Neural progenitor cell (in vitro differentiated cells): ENCODE measurements at regions not wholly inside any gene's neighbourhood (a gene's known extent, or its start where the extent isn't known, plus 50 kb on each side); places are given as distances from the start of the nearest gene placed in this dataset.

Experiments
- DNase-seq: peaks from one replicate; pipeline ENCODE4 v3.0.0-alpha.2; 2016; ENCODE audit warnings: low spot score
- H2AFZ ChIP-seq: fragments of 200-600 bp; sonication (generic); replicated peaks from 2 replicates; pipeline ENCODE4 v1.6.1; 2016; ENCODE audit warnings: antibody characterized with exemption
- H3F3A ChIP-seq: fragments of 200-600 bp; sonication (generic); 2 replicates; pipeline ENCODE4 v1.6.1; 2016; ENCODE audit warnings: antibody characterized with exemption, low read depth
- H3K27ac ChIP-seq: fragments of 200-600 bp; sonication (generic); 2 replicates; pipeline ENCODE4 v1.5.1; 2016; ENCODE audit warnings: mild to moderate bottlenecking
- H3K27me3 ChIP-seq: fragments of 200-600 bp; sonication (generic); 2 replicates; pipeline ENCODE4 v1.6.1; 2016; ENCODE audit warnings: mild to moderate bottlenecking, moderate library complexity
- H3K36me3 ChIP-seq: fragments of 200-600 bp; sonication (generic); 2 replicates; pipeline ENCODE4 v1.5.1; 2016
- H3K4me1 ChIP-seq: fragments of 200-600 bp; sonication (generic); 2 replicates; pipeline ENCODE4 v1.6.1; 2016; ENCODE audit warnings: mixed run types
- H3K4me2 ChIP-seq: fragments of 200-600 bp; sonication (generic); 2 replicates; pipeline ENCODE4 v1.6.1; 2016
- H3K4me3 ChIP-seq: fragments of 200-600 bp; sonication (generic); 2 replicates; pipeline ENCODE4 v1.5.1; 2016
- H3K79me2 ChIP-seq: fragments of 200-600 bp; sonication (generic); 2 replicates; pipeline ENCODE4 v1.6.1; 2016; ENCODE audit warnings: low read depth
- H3K9ac ChIP-seq: fragments of 200-600 bp; sonication (generic); 2 replicates; pipeline ENCODE4 v1.6.1; 2016
- H3K9me3 ChIP-seq: fragments of 200-600 bp; sonication (generic); 2 replicates; pipeline ENCODE4 v1.5.1; 2016; ENCODE audit warnings: low read depth
- H4K20me1 ChIP-seq: fragments of 200-600 bp; sonication (generic); 2 replicates; pipeline ENCODE4 v1.6.1; 2016; ENCODE audit warnings: low read depth
- H3K27ac Mint-ChIP-seq: 3 replicates; pipeline ENCODE4 v1.8.0; 2021; ENCODE audit warnings: mixed read lengths
- H3K27me3 Mint-ChIP-seq: 2 replicates; pipeline ENCODE4 v1.8.0; 2022; ENCODE audit warnings: low read depth, mild to moderate bottlenecking, inconsistent platforms, moderate library complexity, mixed read lengths; ENCODE audit not compliant: insufficient read depth
- H3K36me3 Mint-ChIP-seq: 3 replicates; pipeline ENCODE4 v1.8.0; 2021; ENCODE audit warnings: mixed read lengths
- H3K4me1 Mint-ChIP-seq: 3 replicates; pipeline ENCODE4 v1.8.0; 2021; ENCODE audit warnings: mixed read lengths
- H3K4me3 Mint-ChIP-seq: 3 replicates; pipeline ENCODE4 v1.8.0; 2021; ENCODE audit warnings: mild to moderate bottlenecking, moderate library complexity, mixed read lengths
- H3K9me3 Mint-ChIP-seq: 3 replicates; pipeline ENCODE4 v1.8.0; 2020; ENCODE audit warnings: mixed read lengths
- EZH2 ChIP-seq: fragments of 200-600 bp; sonication (generic); IDR thresholded peaks from 2 replicates; pipeline ENCODE4 v1.6.1; 2017; ENCODE audit warnings: antibody characterized with exemption, mild to moderate bottlenecking, moderate library complexity
- EZH2phosphoT487 ChIP-seq: fragments of 200-600 bp; sonication (generic); IDR thresholded peaks from 2 replicates; pipeline ENCODE4 v1.6.1; 2017; ENCODE audit warnings: antibody characterized with exemption
- TF ChIP-seq, protein P1 (sequence below): fragments of 200-600 bp; sonication (generic); IDR thresholded peaks from 2 replicates; pipeline ENCODE4 v1.5.1; 2017; ENCODE audit warnings: antibody characterized with exemption, mild to moderate bottlenecking

DNA sequence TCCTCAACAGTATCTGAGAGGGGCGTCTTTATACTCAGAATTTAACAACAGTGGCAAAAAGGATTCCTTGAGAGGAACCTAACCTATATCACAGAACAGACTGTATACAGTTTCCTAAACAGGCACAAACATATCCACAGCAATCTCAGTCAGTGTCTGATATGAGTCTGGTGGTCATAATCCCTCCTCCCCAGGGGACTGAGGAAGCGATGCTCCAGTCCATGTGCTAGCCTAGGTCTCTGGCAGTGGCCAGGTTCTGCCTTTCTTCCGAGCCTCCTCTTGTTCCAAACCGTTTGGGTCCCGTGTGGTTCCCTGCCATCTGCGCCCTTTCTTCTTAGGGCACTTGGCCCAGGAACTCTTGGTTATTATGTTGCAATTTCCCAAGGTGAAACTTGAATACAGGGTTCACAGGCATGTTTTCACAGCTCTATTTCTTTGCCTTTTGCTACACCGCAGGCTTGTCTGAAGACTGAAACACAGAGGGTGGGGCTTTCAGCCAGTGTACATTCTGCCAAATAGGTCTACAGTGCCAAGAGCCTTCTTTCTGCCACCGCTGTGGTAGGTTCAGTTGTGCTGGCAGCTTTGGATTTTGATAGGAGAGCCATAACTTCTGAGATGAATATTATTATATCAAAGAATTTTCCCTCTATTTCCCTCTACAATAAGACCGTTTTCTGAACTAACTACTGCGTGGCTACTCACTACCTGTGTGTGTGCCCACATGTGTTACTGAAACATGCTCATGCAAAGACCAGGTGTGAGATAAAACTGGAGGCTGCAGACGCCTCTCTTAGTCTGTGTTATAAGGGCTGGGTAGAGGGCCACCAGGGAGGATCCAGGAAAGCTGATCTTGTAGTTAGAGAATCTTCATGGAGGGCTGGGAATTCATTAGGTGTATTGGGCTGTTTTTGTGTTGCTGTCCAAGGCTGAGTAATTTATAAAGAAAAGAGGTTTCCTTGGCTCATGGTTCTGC is 75.0 kb upstream of the HAAO start:
- no peak overlapping the region for H3K27ac Mint-ChIP-seq

DNA sequence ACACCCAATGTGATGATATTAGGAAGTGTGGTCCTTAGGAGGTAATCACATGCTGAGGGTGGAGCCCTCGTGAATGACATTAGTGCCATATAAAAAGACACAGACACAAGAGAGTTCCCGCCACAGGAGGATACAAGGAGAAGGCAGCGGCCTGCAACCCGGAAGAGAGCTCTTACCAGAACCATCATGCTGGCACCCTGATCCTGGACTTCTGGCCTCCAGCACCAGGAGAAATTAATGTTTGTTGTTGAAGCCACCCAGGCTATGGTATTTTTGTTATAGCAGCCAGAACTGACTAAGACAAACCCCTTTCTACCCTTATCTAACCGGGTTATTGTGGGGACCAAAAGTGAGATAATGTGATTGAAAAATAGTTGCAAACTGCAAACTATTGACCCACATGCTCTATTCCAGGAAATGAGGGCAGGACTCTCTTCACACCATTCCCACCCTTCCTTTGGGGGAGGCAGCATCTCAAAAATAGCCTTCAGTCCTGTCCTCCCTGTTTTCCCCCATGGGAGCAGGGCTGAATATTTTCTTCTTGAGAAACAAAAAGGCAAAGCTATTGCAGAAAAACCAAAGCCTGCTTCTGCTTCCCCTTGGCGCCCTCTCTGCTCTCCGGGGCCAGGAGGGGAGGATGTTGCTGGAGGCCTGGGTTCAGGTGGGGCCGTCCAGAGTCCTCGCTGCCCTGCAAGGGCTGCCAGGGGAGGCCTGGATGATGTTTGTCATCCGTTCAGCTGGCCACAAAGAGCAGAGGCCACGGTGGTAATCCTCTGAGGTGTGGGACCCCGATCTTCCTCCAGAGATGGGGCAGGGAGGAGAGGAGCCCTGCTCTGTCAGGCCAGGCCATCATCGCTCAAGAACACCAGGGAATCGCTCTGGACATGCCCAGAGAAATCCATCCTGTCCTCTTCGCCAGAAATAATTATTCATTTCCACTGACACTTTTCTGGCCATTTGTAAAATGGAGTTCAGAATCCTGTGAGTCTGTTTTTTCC is 73.8 kb upstream of the HAAO start:
- Mint-ChIP-seq H3K36me3 (no peaks in the 10 kb centered on the region), H3K4me1 (no peaks in the 10 kb centered on the region), H3K4me3 (no peak overlapping the region), H3K9me3 (peaks cover 11% of the 10 kb centered on the region), H3K27me3 (peaks cover 3% of the 10 kb centered on the region), H3K27ac (no peak overlapping the region)
- Histone ChIP-seq H3K9me3 (peaks cover 5% of the 10 kb centered on the region), H3K4me2 (no peak overlapping the region), H3K27ac (no peak overlapping the region), H3K4me3 (no peak overlapping the region), H3F3A (no peaks in the 10 kb centered on the region), H2AFZ (no peak overlapping the region), H4K20me1 (no peaks in the 10 kb centered on the region), H3K9ac (no peak overlapping the region), H3K36me3 (no peaks in the 10 kb centered on the region), H3K79me2 (no peaks in the 10 kb centered on the region), H3K4me1 (no peaks in the 10 kb centered on the region), H3K27me3 (no peaks in the 10 kb centered on the region)
- no peak for DNase-seq
- TF ChIP-seq EZH2 (no peak), EZH2phosphoT487 (no peak)
- TF ChIP-seq, protein P1, sequence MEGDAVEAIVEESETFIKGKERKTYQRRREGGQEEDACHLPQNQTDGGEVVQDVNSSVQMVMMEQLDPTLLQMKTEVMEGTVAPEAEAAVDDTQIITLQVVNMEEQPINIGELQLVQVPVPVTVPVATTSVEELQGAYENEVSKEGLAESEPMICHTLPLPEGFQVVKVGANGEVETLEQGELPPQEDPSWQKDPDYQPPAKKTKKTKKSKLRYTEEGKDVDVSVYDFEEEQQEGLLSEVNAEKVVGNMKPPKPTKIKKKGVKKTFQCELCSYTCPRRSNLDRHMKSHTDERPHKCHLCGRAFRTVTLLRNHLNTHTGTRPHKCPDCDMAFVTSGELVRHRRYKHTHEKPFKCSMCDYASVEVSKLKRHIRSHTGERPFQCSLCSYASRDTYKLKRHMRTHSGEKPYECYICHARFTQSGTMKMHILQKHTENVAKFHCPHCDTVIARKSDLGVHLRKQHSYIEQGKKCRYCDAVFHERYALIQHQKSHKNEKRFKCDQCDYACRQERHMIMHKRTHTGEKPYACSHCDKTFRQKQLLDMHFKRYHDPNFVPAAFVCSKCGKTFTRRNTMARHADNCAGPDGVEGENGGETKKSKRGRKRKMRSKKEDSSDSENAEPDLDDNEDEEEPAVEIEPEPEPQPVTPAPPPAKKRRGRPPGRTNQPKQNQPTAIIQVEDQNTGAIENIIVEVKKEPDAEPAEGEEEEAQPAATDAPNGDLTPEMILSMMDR: no peak

More for the DNA sequence above, 75.0 kb upstream of the HAAO start:
- H3K36me3 ChIP-seq: no peaks in the 10 kb centered on the region
- Mint-ChIP-seq H3K36me3 (no peaks in the 10 kb centered on the region), H3K4me3 (no peak overlapping the region), H3K4me1 (no peaks in the 10 kb centered on the region), H3K9me3 (peaks cover 11% of the 10 kb centered on the region), H3K27me3 (no peaks in the 10 kb centered on the region)
- no peak overlapping the region for H3K4me2 ChIP-seq
- no peak overlapping the region for H2AFZ ChIP-seq
- H3K27ac ChIP-seq: no peak overlapping the region
- H4K20me1 ChIP-seq: no peaks in the 10 kb centered on the region
- H3K9ac ChIP-seq: no peak overlapping the region
- no peak for DNase-seq
- H3K4me1 ChIP-seq: no peaks in the 10 kb centered on the region
- no peak overlapping the region for H3K4me3 ChIP-seq
- no peak for TF ChIP-seq EZH2
- TF ChIP-seq, protein P1: no peak
- no peak for TF ChIP-seq EZH2phosphoT487
- no peaks in the 10 kb centered on the region for H3K79me2 ChIP-seq
- no peaks in the 10 kb centered on the region for H3F3A ChIP-seq
- peaks cover 5% of the 10 kb centered on the region for H3K9me3 ChIP-seq
- H3K27me3 ChIP-seq: no peaks in the 10 kb centered on the region

DNA sequence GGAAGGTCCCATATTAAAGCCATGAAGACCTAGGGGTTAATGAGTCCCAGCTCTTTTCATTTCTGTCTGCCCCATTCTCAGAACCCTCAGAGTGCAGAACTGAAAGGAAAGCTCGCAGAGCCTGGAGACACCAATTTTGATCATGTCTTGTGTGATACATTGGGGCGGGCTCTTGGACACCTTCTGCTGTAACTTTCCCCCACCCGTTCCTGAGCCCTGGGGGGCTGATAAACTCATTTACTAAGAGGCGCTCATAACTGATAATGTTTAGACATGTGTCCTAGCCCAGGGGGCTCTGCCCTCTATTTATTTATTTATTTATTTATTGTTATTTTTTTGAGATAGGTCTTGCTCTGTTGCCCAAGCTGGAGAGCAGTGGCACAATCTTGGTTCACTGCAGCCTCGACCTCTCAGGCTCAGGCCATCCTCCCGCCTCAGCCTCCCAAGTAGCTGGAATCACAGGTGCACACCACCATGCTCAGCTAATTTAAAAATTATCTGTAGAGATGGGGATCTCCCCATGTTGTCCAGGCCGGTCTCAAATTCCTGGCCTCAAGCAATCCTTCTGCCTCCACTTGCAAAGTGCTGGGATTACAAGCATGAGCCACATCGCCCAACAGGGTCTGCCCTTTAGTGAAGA is 72.4 kb upstream of the HAAO start:
- Histone ChIP-seq H3K27me3 (no peaks in the 10 kb centered on the region), H3K9ac (no peak overlapping the region), H4K20me1 (no peaks in the 10 kb centered on the region), H3K79me2 (no peaks in the 10 kb centered on the region), H3K9me3 (peaks cover 5% of the 10 kb centered on the region), H3K4me2 (no peak overlapping the region), H3K36me3 (no peaks in the 10 kb centered on the region), H3K4me1 (peaks cover 3% of the 10 kb centered on the region), H3F3A (no peaks in the 10 kb centered on the region), H3K4me3 (no peak overlapping the region), H3K27ac (no peak overlapping the region), H2AFZ (no peak overlapping the region)
- no peaks in the 10 kb centered on the region for H3K4me1 Mint-ChIP-seq
- DNase-seq: no peak
- H3K4me3 Mint-ChIP-seq: no peak overlapping the region
- TF ChIP-seq, protein P1: no peak
- H3K36me3 Mint-ChIP-seq: no peaks in the 10 kb centered on the region
- H3K27me3 Mint-ChIP-seq: peaks cover 5% of the 10 kb centered on the region
- H3K27ac Mint-ChIP-seq: no peak overlapping the region
- H3K9me3 Mint-ChIP-seq: peaks cover 14% of the 10 kb centered on the region
